ENCODE measurements at regions not wholly inside any gene's neighbourhood (a gene's known extent, or its start where the extent isn't known, plus 50 kb on each side); places are given as distances from the start of the nearest gene placed in this dataset.

DNA sequence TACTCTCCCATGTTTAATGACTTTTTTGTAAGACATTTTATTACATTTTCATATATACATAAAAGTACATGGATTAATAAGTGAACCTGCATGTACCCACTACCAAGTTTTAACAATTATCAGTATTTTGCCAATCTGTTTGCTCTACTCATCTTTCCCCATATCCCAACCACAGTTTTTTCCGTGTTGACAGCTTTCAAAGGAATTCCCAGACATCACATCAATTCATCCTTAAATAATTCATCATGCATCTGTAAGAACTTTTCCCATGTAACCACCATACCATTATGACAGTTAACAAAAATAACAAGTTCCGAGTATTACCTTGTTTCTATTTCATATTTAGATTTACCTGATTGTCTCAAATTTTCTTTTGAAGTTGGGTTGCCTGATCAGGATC lies 436.7 kb downstream of the PDCD6IP start:
- TF ChIP-seq, protein P1, sequence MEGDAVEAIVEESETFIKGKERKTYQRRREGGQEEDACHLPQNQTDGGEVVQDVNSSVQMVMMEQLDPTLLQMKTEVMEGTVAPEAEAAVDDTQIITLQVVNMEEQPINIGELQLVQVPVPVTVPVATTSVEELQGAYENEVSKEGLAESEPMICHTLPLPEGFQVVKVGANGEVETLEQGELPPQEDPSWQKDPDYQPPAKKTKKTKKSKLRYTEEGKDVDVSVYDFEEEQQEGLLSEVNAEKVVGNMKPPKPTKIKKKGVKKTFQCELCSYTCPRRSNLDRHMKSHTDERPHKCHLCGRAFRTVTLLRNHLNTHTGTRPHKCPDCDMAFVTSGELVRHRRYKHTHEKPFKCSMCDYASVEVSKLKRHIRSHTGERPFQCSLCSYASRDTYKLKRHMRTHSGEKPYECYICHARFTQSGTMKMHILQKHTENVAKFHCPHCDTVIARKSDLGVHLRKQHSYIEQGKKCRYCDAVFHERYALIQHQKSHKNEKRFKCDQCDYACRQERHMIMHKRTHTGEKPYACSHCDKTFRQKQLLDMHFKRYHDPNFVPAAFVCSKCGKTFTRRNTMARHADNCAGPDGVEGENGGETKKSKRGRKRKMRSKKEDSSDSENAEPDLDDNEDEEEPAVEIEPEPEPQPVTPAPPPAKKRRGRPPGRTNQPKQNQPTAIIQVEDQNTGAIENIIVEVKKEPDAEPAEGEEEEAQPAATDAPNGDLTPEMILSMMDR (IDR thresholded peaks at IDR 0.05; ENCODE audit: insufficient read depth, low read length), result no peak
- TF ChIP-seq, protein P2, sequence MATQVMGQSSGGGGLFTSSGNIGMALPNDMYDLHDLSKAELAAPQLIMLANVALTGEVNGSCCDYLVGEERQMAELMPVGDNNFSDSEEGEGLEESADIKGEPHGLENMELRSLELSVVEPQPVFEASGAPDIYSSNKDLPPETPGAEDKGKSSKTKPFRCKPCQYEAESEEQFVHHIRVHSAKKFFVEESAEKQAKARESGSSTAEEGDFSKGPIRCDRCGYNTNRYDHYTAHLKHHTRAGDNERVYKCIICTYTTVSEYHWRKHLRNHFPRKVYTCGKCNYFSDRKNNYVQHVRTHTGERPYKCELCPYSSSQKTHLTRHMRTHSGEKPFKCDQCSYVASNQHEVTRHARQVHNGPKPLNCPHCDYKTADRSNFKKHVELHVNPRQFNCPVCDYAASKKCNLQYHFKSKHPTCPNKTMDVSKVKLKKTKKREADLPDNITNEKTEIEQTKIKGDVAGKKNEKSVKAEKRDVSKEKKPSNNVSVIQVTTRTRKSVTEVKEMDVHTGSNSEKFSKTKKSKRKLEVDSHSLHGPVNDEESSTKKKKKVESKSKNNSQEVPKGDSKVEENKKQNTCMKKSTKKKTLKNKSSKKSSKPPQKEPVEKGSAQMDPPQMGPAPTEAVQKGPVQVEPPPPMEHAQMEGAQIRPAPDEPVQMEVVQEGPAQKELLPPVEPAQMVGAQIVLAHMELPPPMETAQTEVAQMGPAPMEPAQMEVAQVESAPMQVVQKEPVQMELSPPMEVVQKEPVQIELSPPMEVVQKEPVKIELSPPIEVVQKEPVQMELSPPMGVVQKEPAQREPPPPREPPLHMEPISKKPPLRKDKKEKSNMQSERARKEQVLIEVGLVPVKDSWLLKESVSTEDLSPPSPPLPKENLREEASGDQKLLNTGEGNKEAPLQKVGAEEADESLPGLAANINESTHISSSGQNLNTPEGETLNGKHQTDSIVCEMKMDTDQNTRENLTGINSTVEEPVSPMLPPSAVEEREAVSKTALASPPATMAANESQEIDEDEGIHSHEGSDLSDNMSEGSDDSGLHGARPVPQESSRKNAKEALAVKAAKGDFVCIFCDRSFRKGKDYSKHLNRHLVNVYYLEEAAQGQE (IDR thresholded peaks at IDR 0.05; ENCODE audit: insufficient replicate concordance, low read depth), result no peak
- TF ChIP-seq POLR2AphosphoS5 (IDR thresholded peaks at IDR 0.05; ENCODE audit: low read depth) (no peak), GABPA (IDR thresholded peaks at IDR 0.05; ENCODE audit: low read depth) (no peak), SPI1 (IDR thresholded peaks at IDR 0.05; ENCODE audit: borderline replicate concordance, low read depth) (no peak)

All from HL-60 (cell line).